Endothelial cell of umbilical vein (primary cell): ENCODE measurements at regions not wholly inside any gene's neighbourhood (a gene's known extent, or its start where the extent isn't known, plus 50 kb on each side); places are given as distances from the start of the nearest gene placed in this dataset.

Source experiments
- BruUV-seq: library from RNA; stranded (reverse); fragments of 400-500 nt; replicated peaks from 2 replicates; lab custom pipeline; 2021; lab: Mats Ljungman, UMichigan
- CTCF ChIA-PET: fragments of 300-600, 350-600 bp; sonication (Branson Sonifier 250); formaldehyde crosslinking; loops from one replicate; lab custom pipeline; 2021; ENCODE audit warnings: antibody characterized with exemption, inconsistent platforms; lab: Charles Lee
- POLR2A ChIA-PET: fragments of 300-600, 350-600 bp; sonication (Branson Sonifier 250); formaldehyde crosslinking; loops from one replicate; lab custom pipeline; 2021; ENCODE audit warnings: antibody characterized with exemption, inconsistent platforms; lab: Charles Lee
- DNase-seq: peaks from one replicate; pipeline ENCODE4 v3.0.0-alpha.2; 2011; ENCODE audit warnings: low read depth, low spot score
- FAIRE-seq: peaks from 2 replicates; lab custom pipeline; 2011; peaks lifted over from hg19 to GRCh38; lab: Jason Lieb, UNC
- H2AFZ ChIP-seq: 2 replicates; pipeline ENCODE4 v1.6.0; 2012; ENCODE audit warnings: low read depth, low read length, control low read depth, inconsistent platforms
- H3K27ac ChIP-seq: 2 replicates; pipeline ENCODE4 v1.5.1; 2011; ENCODE audit warnings: low read depth, mild to moderate bottlenecking, control low read depth, low read length, moderate library complexity; ENCODE audit not compliant: insufficient read depth
- H3K27me3 ChIP-seq, 2 experiments: 2 replicates each; pipeline versions ENCODE4 v1.6.0 to v1.6.1; 2011; ENCODE audit warnings: low read length in 2 of 2, mixed read lengths in 1 of 2; ENCODE audit not compliant: control insufficient read depth in 2 of 2, insufficient read depth in 2 of 2
- H3K36me3 ChIP-seq, 2 experiments: 2 replicates in 1 of 2; 3 replicates in 1 of 2; pipeline ENCODE4 v1.5.1; 2011; ENCODE audit warnings: low read length in 2 of 2, mild to moderate bottlenecking in 1 of 2, moderate library complexity in 1 of 2; ENCODE audit not compliant: control insufficient read depth in 2 of 2, insufficient read depth in 2 of 2; ENCODE audit errors: extremely low read depth in 1 of 2
- H3K4me1 ChIP-seq: 3 replicates; pipeline ENCODE4 v1.5.1; 2011; ENCODE audit warnings: mild to moderate bottlenecking, low read length; ENCODE audit not compliant: control insufficient read depth, insufficient read depth; ENCODE audit errors: extremely low read depth
- H3K4me2 ChIP-seq: 2 replicates; pipeline ENCODE4 v1.6.1; 2011; ENCODE audit warnings: low read length, control low read depth, mixed read lengths; ENCODE audit not compliant: insufficient read depth
- H3K4me3 ChIP-seq, 3 experiments: fragments of 200-600 bp in 1 of 3; sonication (generic), shearing (Covaris generic) in 1 of 3; replicated peaks in 1 of 3; 2 replicates each; pipeline ENCODE4 v1.5.1; 2011 to 2016; ENCODE audit warnings: control low read depth in 3 of 3, low read length in 3 of 3, mild to moderate bottlenecking in 2 of 3, inconsistent platforms in 1 of 3, low read depth in 1 of 3, moderate library complexity in 1 of 3; ENCODE audit not compliant: insufficient read depth in 1 of 3
- H3K79me2 ChIP-seq: 2 replicates; pipeline ENCODE4 v1.6.0; 2012; ENCODE audit warnings: low read length, inconsistent platforms; ENCODE audit not compliant: control insufficient read depth, insufficient read depth
- H3K9ac ChIP-seq: replicated peaks from 2 replicates; pipeline ENCODE3; 2011; ENCODE audit warnings: low read length, control low read depth; ENCODE audit not compliant: insufficient read depth; ENCODE audit errors: extremely low read depth
- H3K9me1 ChIP-seq: replicated peaks from 3 replicates; pipeline ENCODE4 v1.6.0; 2011; ENCODE audit warnings: mild to moderate bottlenecking, low read length; ENCODE audit not compliant: control insufficient read depth, insufficient read depth; ENCODE audit errors: extremely low read depth
- H3K9me3 ChIP-seq: replicated peaks from 2 replicates; pipeline ENCODE4 v1.5.1; 2012; ENCODE audit warnings: low read length, inconsistent platforms; ENCODE audit not compliant: control insufficient read depth, insufficient read depth
- H4K20me1 ChIP-seq: replicated peaks from 2 replicates; pipeline ENCODE3; 2011; ENCODE audit warnings: mild to moderate bottlenecking, low read length; ENCODE audit not compliant: control insufficient read depth, insufficient read depth; ENCODE audit errors: extremely low read depth
- CTCF ChIP-seq, 2 donors: IDR thresholded peaks; 1 replicate in 1 of 2; 2 replicates in 1 of 2; pipeline ENCODE4 v1.5.1; 2011; ENCODE audit warnings: low read length in 2 of 2, mild to moderate bottlenecking in 2 of 2, moderate library complexity in 2 of 2, control low read depth in 1 of 2, inconsistent platforms in 1 of 2, low read depth in 1 of 2; ENCODE audit not compliant: insufficient read depth in 1 of 2; ENCODE audit errors: extremely low read depth in 1 of 2
- EZH2 ChIP-seq: IDR thresholded peaks from 2 replicates; pipeline ENCODE4 v1.6.1; 2012; ENCODE audit warnings: borderline replicate concordance, low read depth, mild to moderate bottlenecking, moderate library complexity, low read length, inconsistent platforms; ENCODE audit not compliant: severe bottlenecking
- FOS ChIP-seq: IDR thresholded peaks from 2 replicates; pipeline ENCODE4 v1.6.1; 2011; ENCODE audit warnings: mild to moderate bottlenecking, low read length, moderate library complexity, borderline replicate concordance; ENCODE audit not compliant: insufficient read depth
- GATA2 ChIP-seq: IDR thresholded peaks from 2 replicates; pipeline ENCODE4 v1.7.0; 2011; ENCODE audit warnings: low read depth, mild to moderate bottlenecking, moderate library complexity, mixed read lengths, low read length; ENCODE audit not compliant: insufficient read length, insufficient read depth
- MAX ChIP-seq: IDR thresholded peaks from 2 replicates; pipeline ENCODE4 v1.6.1; 2011; ENCODE audit not compliant: insufficient read depth, insufficient read length
- MYC ChIP-seq: IDR thresholded peaks from one replicate; pipeline ENCODE4 v1.6.1; 2011; ENCODE audit warnings: mild to moderate bottlenecking, low read depth, low read length
- POLR2A ChIP-seq: IDR thresholded peaks from 2 replicates; pipeline ENCODE4 v1.6.1; 2012; ENCODE audit warnings: low read depth, mild to moderate bottlenecking, control low read depth, low read length
- dilution Hi-C: fragments of 300-500 bp; cut with MboI; formaldehyde crosslinking; loops from one replicate; pipeline ENCODE4 v1.15.0; 2019; ENCODE audit warnings: low sequenced_read_pairs; ENCODE audit not compliant: extremely low pct_ligation_motif_present
- intact Hi-C: fragments of 100-400 bp; cut with micrococcal nuclease; formaldehyde crosslinking; loops from one replicate; pipeline ENCODE4 v1.10.0; 2022

- H3K4me3 ChIP-seq, result no peak overlapping the region
- TF ChIP-seq MAX, result no peak
- no peak for TF ChIP-seq EZH2
- TF ChIP-seq MYC, result no peak
- no peak for TF ChIP-seq POLR2A
- no peak for TF ChIP-seq CTCF (IDR thresholded peaks at IDR 0.05; ENCODE audit: extremely low read depth in 1 of 2, insufficient read depth in 1 of 2, low read depth in 1 of 2, low read length in 2 of 2)
- no peak for TF ChIP-seq FOS
- TF ChIP-seq GATA2, result no peak
- no peak overlapping the region for H3K27ac ChIP-seq
- H4K20me1 ChIP-seq, result no peaks in the 10 kb centered on the region
- no peak overlapping the region for H2AFZ ChIP-seq
- H3K79me2 ChIP-seq, result no peaks in the 10 kb centered on the region
- no peaks in the 10 kb centered on the region for H3K9me1 ChIP-seq
- no peaks in the 10 kb centered on the region for H3K9me3 ChIP-seq
- DNase-seq (no peak), FAIRE-seq (no peak)
- no peaks in the 10 kb centered on the region for H3K36me3 ChIP-seq
- H3K4me1 ChIP-seq, result no peaks in the 10 kb centered on the region
- CTCF ChIA-PET, result no interaction called here
- H3K9ac ChIP-seq, result no peak overlapping the region
- dilution Hi-C loops (no loop called here), intact Hi-C loops (no loop called here)
- POLR2A ChIA-PET, result no interaction called here
- no peak overlapping the region for H3K4me2 ChIP-seq
- no peaks in the 10 kb centered on the region for H3K27me3 ChIP-seq
- no TSS peak for BruUV-seq
Measured at GRCh38 chr3:118714800-118715199, 319.8 kb downstream of the IGSF11 start.
